Mesenchymal stem cell (in vitro differentiated cells and primary cell): ENCODE measurements at regions not wholly inside any gene's neighbourhood (a gene's known extent, or its start where the extent isn't known, plus 50 kb on each side); places are given as distances from the start of the nearest gene placed in this dataset.
A peak's percentile ranks its signal among the peaks of the same experiment; 100 is the strongest.

Experiments used
- DNase-seq: peaks from one replicate; pipeline ENCODE4 v3.0.0-alpha.2; 2013
- H2AFZ ChIP-seq: one replicate; pipeline ENCODE4 v1.6.1; 2013; ENCODE audit warnings: low read depth, mild to moderate bottlenecking, control low read depth, inconsistent platforms, low read length, moderate library complexity
- H2AK5ac ChIP-seq: 2 replicates; pipeline ENCODE4 v1.6.1; 2013; ENCODE audit warnings: low read length, moderate library complexity, mild to moderate bottlenecking, inconsistent platforms; ENCODE audit not compliant: severe bottlenecking
- H2BK120ac ChIP-seq: one replicate; pipeline ENCODE4 v1.6.1; 2013; ENCODE audit warnings: low read depth, mild to moderate bottlenecking, inconsistent platforms, low read length, moderate library complexity
- H2BK12ac ChIP-seq, 2 experiments: one replicate each; pipeline ENCODE4 v1.6.1; 2013; ENCODE audit warnings: inconsistent platforms in 2 of 2, low read length in 2 of 2, mild to moderate bottlenecking in 2 of 2, moderate library complexity in 2 of 2, control low read depth in 1 of 2
- H2BK15ac ChIP-seq: one replicate; pipeline ENCODE4 v1.6.1; 2013; ENCODE audit warnings: mild to moderate bottlenecking, low read depth, inconsistent platforms; ENCODE audit not compliant: poor library complexity, severe bottlenecking
- H2BK5ac ChIP-seq: 2 replicates; pipeline ENCODE4 v1.6.1; 2013; ENCODE audit warnings: low read depth, mild to moderate bottlenecking, low read length, control low read depth, inconsistent platforms; ENCODE audit not compliant: poor library complexity, severe bottlenecking
- H3K14ac ChIP-seq, 2 experiments: one replicate each; pipeline ENCODE4 v1.6.1; 2013; ENCODE audit warnings: inconsistent platforms in 2 of 2, low read length in 2 of 2, control low read depth in 1 of 2, mild to moderate bottlenecking in 1 of 2, moderate library complexity in 1 of 2
- H3K18ac ChIP-seq, 2 experiments: one replicate each; pipeline ENCODE4 v1.6.1; 2013; ENCODE audit warnings: inconsistent platforms in 2 of 2, low read length in 2 of 2, control low read depth in 1 of 2, low read depth in 1 of 2, mild to moderate bottlenecking in 1 of 2
- H3K23ac ChIP-seq, 2 experiments: one replicate each; pipeline ENCODE4 v1.6.1; 2013; ENCODE audit warnings: inconsistent platforms in 2 of 2, low read length in 2 of 2, mild to moderate bottlenecking in 2 of 2, moderate library complexity in 2 of 2, control low read depth in 1 of 2
- H3K27ac ChIP-seq: 2 replicates; pipeline ENCODE4 v1.5.1; 2013; ENCODE audit warnings: mild to moderate bottlenecking, moderate library complexity, low read length, control low read depth, inconsistent platforms; ENCODE audit not compliant: poor library complexity, severe bottlenecking
- H3K27me3 ChIP-seq, 2 experiments: 2 replicates each; pipeline versions ENCODE4 v1.6.1 to v1.7.0; 2013; ENCODE audit warnings: low read length in 2 of 2, mild to moderate bottlenecking in 2 of 2, moderate library complexity in 2 of 2, control low read depth in 1 of 2, inconsistent platforms in 1 of 2; ENCODE audit not compliant: control insufficient read depth in 1 of 2, insufficient read depth in 1 of 2
- H3K36me3 ChIP-seq, 2 experiments: 2 replicates each; pipeline versions ENCODE4 v1.6.1 to v1.7.0; 2013; ENCODE audit warnings: low read length in 2 of 2, control low read depth in 1 of 2, inconsistent platforms in 1 of 2, low read depth in 1 of 2, mild to moderate bottlenecking in 1 of 2; ENCODE audit not compliant: insufficient read depth in 2 of 2, control insufficient read depth in 1 of 2
- H3K4ac ChIP-seq, 2 experiments: one replicate each; pipeline ENCODE4 v1.6.1; 2013; ENCODE audit warnings: inconsistent platforms in 2 of 2, low read length in 2 of 2, mild to moderate bottlenecking in 2 of 2, moderate library complexity in 2 of 2, control low read depth in 1 of 2, low read depth in 1 of 2
- H3K4me1 ChIP-seq: 2 replicates; pipeline ENCODE4 v1.6.1; 2013; ENCODE audit warnings: low read depth, low read length, control low read depth; ENCODE audit not compliant: control insufficient read depth, insufficient read depth
- H3K4me2 ChIP-seq: 2 replicates; pipeline ENCODE4 v1.6.1; 2013; ENCODE audit warnings: low read length, mild to moderate bottlenecking, inconsistent platforms; ENCODE audit not compliant: poor library complexity, severe bottlenecking
- H3K4me3 ChIP-seq, 2 experiments: 2 replicates each; pipeline versions ENCODE4 v1.5.1 to v1.7.0; 2013; ENCODE audit warnings: low read length in 2 of 2, mild to moderate bottlenecking in 2 of 2, control low read depth in 1 of 2, low read depth in 1 of 2; ENCODE audit not compliant: insufficient read depth in 1 of 2
- H3K79me1 ChIP-seq: replicated peaks from 2 replicates; pipeline ENCODE4 v1.6.1; 2013; ENCODE audit warnings: mild to moderate bottlenecking, control low read depth, low read length, inconsistent platforms; ENCODE audit not compliant: poor library complexity, severe bottlenecking
- H3K9ac ChIP-seq: 2 replicates; pipeline ENCODE4 v1.7.0; 2013; ENCODE audit warnings: mild to moderate bottlenecking, low read length, moderate library complexity
- H3K9me3 ChIP-seq: 2 replicates; pipeline ENCODE4 v1.7.0; 2013; ENCODE audit warnings: mild to moderate bottlenecking, low read length; ENCODE audit not compliant: control insufficient read depth
- H4K8ac ChIP-seq: one replicate; pipeline ENCODE4 v1.6.1; 2013; ENCODE audit warnings: inconsistent platforms, mild to moderate bottlenecking, low read length, moderate library complexity
- H4K91ac ChIP-seq: one replicate; pipeline ENCODE4 v1.6.1; 2013; ENCODE audit warnings: mild to moderate bottlenecking, low read length, inconsistent platforms
- WGBS: methylation state at CpG from one replicate; pipeline ENCODE4 v1.1.7; 2013; ENCODE audit warnings: mixed read lengths; 5-methylcytosine and 5-hydroxymethylcytosine counted together

GRCh38 chr13:75016225-75016624, 465.7 kb downstream of the TBC1D4 start:
- no peak for DNase-seq
- no peak overlapping the region for H2BK12ac ChIP-seq
- H2BK5ac ChIP-seq = no peak overlapping the region
- H3K4ac ChIP-seq = no peak overlapping the region
- no peak overlapping the region for H2AFZ ChIP-seq
- H3K4me2 ChIP-seq = no peak overlapping the region
- no peaks in the 10 kb centered on the region for H3K36me3 ChIP-seq
- no peak overlapping the region for H3K18ac ChIP-seq
- no peak overlapping the region for H4K8ac ChIP-seq
- no peak overlapping the region for H3K9ac ChIP-seq
- H3K4me3 ChIP-seq = no peak overlapping the region
- no peaks in the 10 kb centered on the region for H3K79me1 ChIP-seq
- 57% methylated on average over 1 of the region's 1 CpG for WGBS
- no peak overlapping the region for H3K14ac ChIP-seq
- no peaks in the 10 kb centered on the region for H3K4me1 ChIP-seq
- H2BK15ac ChIP-seq = no peak overlapping the region
- H3K27me3 ChIP-seq = no peaks in the 10 kb centered on the region
- H3K27ac ChIP-seq = no peak overlapping the region
- no peak overlapping the region for H2AK5ac ChIP-seq
- no peak overlapping the region for H4K91ac ChIP-seq
- H2BK120ac ChIP-seq = no peak overlapping the region
- no peaks in the 10 kb centered on the region for H3K9me3 ChIP-seq
- no peak overlapping the region for H3K23ac ChIP-seq

- Histone ChIP-seq H3K9me3 (no peaks in the 10 kb centered on the region), H4K91ac (no peak overlapping the region), H3K36me3 (no peaks in the 10 kb centered on the region), H3K4me3 (no peak overlapping the region), H3K9ac (no peak overlapping the region), H3K4ac (no peak overlapping the region), H3K79me1 (no peaks in the 10 kb centered on the region), H3K23ac (no peak overlapping the region), H2AFZ (no peak overlapping the region), H2BK5ac (no peak overlapping the region), H2BK12ac (no peak overlapping the region), H2AK5ac (no peak overlapping the region), H4K8ac (no peak overlapping the region), H3K4me2 (no peak overlapping the region), H3K18ac (no peak overlapping the region), H3K27me3 (no peaks in the 10 kb centered on the region), H2BK120ac (no peak overlapping the region), H2BK15ac (no peak overlapping the region), H3K27ac (no peak overlapping the region), H3K4me1 (no peaks in the 10 kb centered on the region), H3K14ac (peak overlapping the region in 1 of 2 experiments; percentile 3)
- whole genome bisulfite sequencing = 82% methylated on average over 4 of the region's 4 CpGs
- no peak for DNase-seq
Measured at GRCh38 chr13:75013818-75014217, 468.2 kb downstream of the TBC1D4 start.

GRCh38 chr13:75010941-75011340, 471.0 kb downstream of the TBC1D4 start:
- Histone ChIP-seq H3K9me3 (no peaks in the 10 kb centered on the region), H2BK12ac (no peak overlapping the region)
- 94% methylated on average over 2 of the region's 4 CpGs for WGBS

GRCh38 chr13:75008926-75009325, 473.0 kb downstream of the TBC1D4 start:
- DNase-seq = no peak
- no peak overlapping the region for H2BK15ac ChIP-seq

More at GRCh38 chr13:75010941-75011340, 471.0 kb downstream of the TBC1D4 start:
- H2BK15ac ChIP-seq = no peak overlapping the region
- no peak overlapping the region for H3K4ac ChIP-seq
- H3K27ac ChIP-seq = no peak overlapping the region
- no peak overlapping the region for H3K4me2 ChIP-seq
- H3K4me1 ChIP-seq = no peaks in the 10 kb centered on the region
- no peak overlapping the region for H2AFZ ChIP-seq
- no peak overlapping the region for H2BK120ac ChIP-seq
- H2AK5ac ChIP-seq = no peak overlapping the region
- H3K23ac ChIP-seq = no peak overlapping the region
- no peak overlapping the region for H4K91ac ChIP-seq
- no peaks in the 10 kb centered on the region for H3K27me3 ChIP-seq
- no peaks in the 10 kb centered on the region for H3K36me3 ChIP-seq
- no peak overlapping the region for H3K18ac ChIP-seq
- no peak overlapping the region for H3K9ac ChIP-seq
- DNase-seq = no peak
- H3K79me1 ChIP-seq = no peaks in the 10 kb centered on the region
- H3K14ac ChIP-seq = peak overlapping the region in 1 of 2 experiments; percentile 18
- H2BK5ac ChIP-seq = no peak overlapping the region
- H3K4me3 ChIP-seq = no peak overlapping the region
- no peak overlapping the region for H4K8ac ChIP-seq

More at GRCh38 chr13:75008926-75009325, 473.0 kb downstream of the TBC1D4 start:
- H2AK5ac ChIP-seq = no peak overlapping the region
- H2BK12ac ChIP-seq = no peak overlapping the region
- no peak overlapping the region for H2BK5ac ChIP-seq
- no peak overlapping the region for H3K4me2 ChIP-seq
- H3K4ac ChIP-seq = no peak overlapping the region
- H3K14ac ChIP-seq = no peak overlapping the region
- H3K79me1 ChIP-seq = no peaks in the 10 kb centered on the region
- H3K4me3 ChIP-seq = no peak overlapping the region
- no peaks in the 10 kb centered on the region for H3K4me1 ChIP-seq
- H3K27me3 ChIP-seq = no peaks in the 10 kb centered on the region
- H4K8ac ChIP-seq = no peak overlapping the region
- H3K36me3 ChIP-seq = no peaks in the 10 kb centered on the region
- H2AFZ ChIP-seq = no peak overlapping the region
- no peaks in the 10 kb centered on the region for H3K9me3 ChIP-seq
- H3K23ac ChIP-seq = no peak overlapping the region
- H3K27ac ChIP-seq = no peak overlapping the region
- H4K91ac ChIP-seq = no peak overlapping the region
- no peak overlapping the region for H2BK120ac ChIP-seq
- H3K18ac ChIP-seq = no peak overlapping the region
- H3K9ac ChIP-seq = no peak overlapping the region
